AG04450 (cell line): ENCODE measurements at regions not wholly inside any gene's neighbourhood (a gene's known extent, or its start where the extent isn't known, plus 50 kb on each side); places are given as distances from the start of the nearest gene placed in this dataset.
A peak's percentile ranks its signal among the peaks of the same experiment; 100 is the strongest.

Source experiments
- CTCF ChIA-PET: fragments of 300-600, 350-600 bp; formaldehyde crosslinking; extraction: SDS; loops from one replicate; lab custom pipeline; 2022; ENCODE audit warnings: antibody characterized with exemption, inconsistent platforms; lab: Charles Lee
- POLR2A ChIA-PET: fragments of 350-600 bp; formaldehyde crosslinking; extraction: SDS; loops from one replicate; lab custom pipeline; 2021; ENCODE audit warnings: antibody characterized with exemption, inconsistent platforms; lab: Yijun Ruan, JAX
- DNase-seq: peaks from one replicate; pipeline ENCODE4 v3.0.0-alpha.2; 2011; ENCODE audit warnings: low read depth, low spot score
- H3K27ac ChIP-seq: one replicate; pipeline ENCODE4 v1.5.1; 2012; ENCODE audit warnings: low read depth, low read length, control low read depth
- H3K27me3 ChIP-seq: one replicate; pipeline ENCODE4 v1.6.0; 2012; ENCODE audit warnings: low read length; ENCODE audit not compliant: control insufficient read depth, insufficient read depth
- H3K4me3 ChIP-seq: 2 replicates; pipeline ENCODE4 v1.5.1; 2011; ENCODE audit warnings: mild to moderate bottlenecking, low read depth, low read length, control low read depth
- H3K9me3 ChIP-seq: 2 replicates; pipeline ENCODE4 v1.5.1; 2012; ENCODE audit warnings: low read length; ENCODE audit not compliant: control insufficient read depth, insufficient read depth
- CTCF ChIP-seq: IDR thresholded peaks from 2 replicates; pipeline ENCODE4 v1.5.1; 2011; ENCODE audit warnings: low read depth, low read length, control low read depth, inconsistent platforms

GRCh38 chr20:23249541-23249940 is 101.0 kb upstream of the NXT1 start:
- POLR2A ChIA-PET: no interaction called here
- H3K9me3 ChIP-seq: no peaks in the 10 kb centered on the region; the same call in 1 of the 2 replicates
- CTCF ChIA-PET: interaction anchor here (1.0 to 1.1 kb wide), 2 partner anchors 14 to 199 kb away, joined by 3 read pairs; no protein-coding TSS in a partner anchor
- DNase-seq: no peak
- H3K4me3 ChIP-seq: no peak overlapping the region
- no peak for TF ChIP-seq CTCF
- H3K27ac ChIP-seq: no peak overlapping the region
- peaks cover 25% of the 10 kb centered on the region for H3K27me3 ChIP-seq

DNA sequence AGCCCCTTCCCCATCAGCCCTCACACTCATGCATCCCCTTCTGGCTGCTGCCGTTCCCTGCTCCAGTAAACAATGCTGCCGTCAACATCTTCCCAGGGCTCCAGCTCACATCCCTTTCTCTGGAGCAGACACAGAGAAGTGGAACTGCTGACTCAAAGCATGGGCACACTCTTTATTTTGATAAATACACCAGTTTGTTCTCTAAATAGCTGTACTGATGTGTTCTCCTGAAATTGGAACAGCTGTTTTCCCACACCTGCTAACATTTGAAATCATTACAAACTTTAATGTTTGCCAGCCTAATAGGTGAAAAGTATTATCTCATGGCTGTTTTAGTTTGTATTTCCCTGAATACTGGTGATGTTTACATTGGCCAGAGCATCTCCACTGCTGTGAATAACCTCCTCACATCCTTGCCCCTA is 102.1 kb upstream of the NXT1 start:
- ChIA-PET POLR2A (no interaction called here), CTCF (no interaction called here)
- H3K4me3 ChIP-seq: no peak overlapping the region
- no peak for TF ChIP-seq CTCF
- no peak overlapping the region for H3K27ac ChIP-seq
- peaks cover 21% of the 10 kb centered on the region for H3K27me3 ChIP-seq
- no peaks in the 10 kb centered on the region; the same call in 1 of the 2 replicates for H3K9me3 ChIP-seq
- DNase-seq: no peak

GRCh38 chr20:23246717-23247664 is 103.6 kb upstream of the NXT1 start:
- ChIA-PET CTCF (interaction anchor here (0.5 to 3.5 kb wide), 3 partner anchors 10 to 186 kb away, joined by 3 to 18 read pairs (median 4); no protein-coding TSS in a partner anchor), POLR2A (no interaction called here)
- Histone ChIP-seq H3K27ac (no peak overlapping the region), H3K27me3 (peaks cover 21% of the 10 kb centered on the region), H3K4me3 (no peak overlapping the region), H3K9me3 (no peaks in the 10 kb centered on the region; the same call in 1 of the 2 replicates)
- DNase-seq: no peak
- no peak for TF ChIP-seq CTCF

- H3K27me3 ChIP-seq: peaks cover 21% of the 10 kb centered on the region
- TF ChIP-seq CTCF: peak; percentile 65
- no peaks in the 10 kb centered on the region; the same call in 1 of the 2 replicates for H3K9me3 ChIP-seq
- H3K27ac ChIP-seq: no peak overlapping the region
- ChIA-PET POLR2A (interaction anchor here (0.7 to 1.0 kb wide), 2 partner anchors 195 to 412 kb away, joined by 3 read pairs; no protein-coding TSS in a partner anchor), CTCF (interaction anchor here (0.6 to 3.5 kb wide), 11 partner anchors 10 to 561 kb away, joined by 3 to 25 read pairs (median 4); no protein-coding TSS in a partner anchor)
- no peak for DNase-seq
- no peak overlapping the region for H3K4me3 ChIP-seq
These were observed 104.9 kb upstream of the NXT1 start for GRCh38 chr20:23245553-23246181.
